ENCODE measurements at regions not wholly inside any gene's neighbourhood (a gene's known extent, or its start where the extent isn't known, plus 50 kb on each side); places are given as distances from the start of the nearest gene placed in this dataset.

GRCh38 chr7:12985228-12985627, 297.8 kb downstream of the ARL4A start:
- TF ChIP-seq, protein P1, sequence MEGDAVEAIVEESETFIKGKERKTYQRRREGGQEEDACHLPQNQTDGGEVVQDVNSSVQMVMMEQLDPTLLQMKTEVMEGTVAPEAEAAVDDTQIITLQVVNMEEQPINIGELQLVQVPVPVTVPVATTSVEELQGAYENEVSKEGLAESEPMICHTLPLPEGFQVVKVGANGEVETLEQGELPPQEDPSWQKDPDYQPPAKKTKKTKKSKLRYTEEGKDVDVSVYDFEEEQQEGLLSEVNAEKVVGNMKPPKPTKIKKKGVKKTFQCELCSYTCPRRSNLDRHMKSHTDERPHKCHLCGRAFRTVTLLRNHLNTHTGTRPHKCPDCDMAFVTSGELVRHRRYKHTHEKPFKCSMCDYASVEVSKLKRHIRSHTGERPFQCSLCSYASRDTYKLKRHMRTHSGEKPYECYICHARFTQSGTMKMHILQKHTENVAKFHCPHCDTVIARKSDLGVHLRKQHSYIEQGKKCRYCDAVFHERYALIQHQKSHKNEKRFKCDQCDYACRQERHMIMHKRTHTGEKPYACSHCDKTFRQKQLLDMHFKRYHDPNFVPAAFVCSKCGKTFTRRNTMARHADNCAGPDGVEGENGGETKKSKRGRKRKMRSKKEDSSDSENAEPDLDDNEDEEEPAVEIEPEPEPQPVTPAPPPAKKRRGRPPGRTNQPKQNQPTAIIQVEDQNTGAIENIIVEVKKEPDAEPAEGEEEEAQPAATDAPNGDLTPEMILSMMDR (conservative IDR thresholded peaks at IDR 0.05; ENCODE audit: low read depth in 2 of 2) = no peak
- TF ChIP-seq EZH2 (IDR thresholded peaks at IDR 0.05; ENCODE audit: low read depth, unreplicated experiment) (no peak), CREB1 (CRISPR knock-in tag; IDR thresholded peaks at IDR 0.05; ENCODE audit: low read depth) (no peak), POLR2AphosphoS5 (IDR thresholded peaks at IDR 0.05; ENCODE audit: low read depth) (no peak), REST (IDR thresholded peaks at IDR 0.05; ENCODE audit: unreplicated experiment) (no peak), EZH2phosphoT487 (IDR thresholded peaks at IDR 0.05; ENCODE audit: unreplicated experiment) (no peak), JUNB (IDR thresholded peaks at IDR 0.05; ENCODE audit: unreplicated experiment) (no peak), ZNF462 (CRISPR knock-in tag; IDR thresholded peaks at IDR 0.05) (no peak), STAT1 (IDR thresholded peaks at IDR 0.05; ENCODE audit: unreplicated experiment) (no peak), ZNF331 (CRISPR knock-in tag; IDR thresholded peaks at IDR 0.05; ENCODE audit: low read depth) (no peak), NANOG (IDR thresholded peaks at IDR 0.05; ENCODE audit: borderline replicate concordance) (no peak), ZNF114 (CRISPR knock-in tag; IDR thresholded peaks at IDR 0.05) (no peak)
- TF ChIP-seq, protein P2, sequence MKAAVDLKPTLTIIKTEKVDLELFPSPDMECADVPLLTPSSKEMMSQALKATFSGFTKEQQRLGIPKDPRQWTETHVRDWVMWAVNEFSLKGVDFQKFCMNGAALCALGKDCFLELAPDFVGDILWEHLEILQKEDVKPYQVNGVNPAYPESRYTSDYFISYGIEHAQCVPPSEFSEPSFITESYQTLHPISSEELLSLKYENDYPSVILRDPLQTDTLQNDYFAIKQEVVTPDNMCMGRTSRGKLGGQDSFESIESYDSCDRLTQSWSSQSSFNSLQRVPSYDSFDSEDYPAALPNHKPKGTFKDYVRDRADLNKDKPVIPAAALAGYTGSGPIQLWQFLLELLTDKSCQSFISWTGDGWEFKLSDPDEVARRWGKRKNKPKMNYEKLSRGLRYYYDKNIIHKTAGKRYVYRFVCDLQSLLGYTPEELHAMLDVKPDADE (IDR thresholded peaks at IDR 0.05) = no peak

Measured in GM23338 (cell line).